Endodermal cell (in vitro differentiated cells): ENCODE measurements at regions not wholly inside any gene's neighbourhood (a gene's known extent, or its start where the extent isn't known, plus 50 kb on each side); places are given as distances from the start of the nearest gene placed in this dataset.

Source experiments
- DNase-seq: peaks from one replicate; pipeline ENCODE4 v3.0.0-alpha.2; 2017
- H3K27ac ChIP-seq: 2 replicates; pipeline ENCODE4 v1.5.1; 2013; ENCODE audit warnings: mild to moderate bottlenecking, low read depth, low read length, moderate library complexity
- H3K27me3 ChIP-seq: 2 replicates; pipeline ENCODE4 v1.6.1; 2013; ENCODE audit warnings: mild to moderate bottlenecking, low read length, moderate library complexity; ENCODE audit not compliant: insufficient read depth, control insufficient read depth, poor library complexity, severe bottlenecking
- H3K36me3 ChIP-seq: 2 replicates; pipeline ENCODE4 v1.7.0; 2013; ENCODE audit warnings: mild to moderate bottlenecking, low read length, moderate library complexity; ENCODE audit not compliant: control insufficient read depth, insufficient read depth
- H3K4me1 ChIP-seq: one replicate; pipeline ENCODE4 v1.7.0; 2013; ENCODE audit warnings: low read length; ENCODE audit not compliant: control insufficient read depth, insufficient read depth
- H3K4me3 ChIP-seq: 2 replicates; pipeline ENCODE4 v1.5.1; 2013; ENCODE audit warnings: mild to moderate bottlenecking, low read length, moderate library complexity
- H3K9ac ChIP-seq: 2 replicates; pipeline ENCODE4 v1.6.1; 2013; ENCODE audit warnings: mild to moderate bottlenecking, low read length, moderate library complexity; ENCODE audit not compliant: poor library complexity, severe bottlenecking; ENCODE audit errors: extremely low read depth
- H3K9me3 ChIP-seq: 2 replicates; pipeline ENCODE4 v1.6.1; 2013; ENCODE audit warnings: mild to moderate bottlenecking, low read length, moderate library complexity; ENCODE audit not compliant: control insufficient read depth
- H3K27ac Mint-ChIP-seq: 2 replicates; pipeline ENCODE4 v1.8.0; 2020; ENCODE audit warnings: mixed read lengths
- H3K27me3 Mint-ChIP-seq: 2 replicates; pipeline ENCODE4 v1.8.0; 2021; ENCODE audit warnings: mild to moderate bottlenecking, mixed read lengths; ENCODE audit not compliant: insufficient read depth
- H3K36me3 Mint-ChIP-seq: 2 replicates; pipeline ENCODE4 v1.8.0; 2020; ENCODE audit warnings: low read depth, mixed read lengths
- H3K4me1 Mint-ChIP-seq: 2 replicates; pipeline ENCODE4 v1.8.0; 2020; ENCODE audit warnings: mixed read lengths
- H3K4me3 Mint-ChIP-seq: 2 replicates; pipeline ENCODE4 v1.8.0; 2020; ENCODE audit warnings: mild to moderate bottlenecking, moderate library complexity, mixed read lengths
- H3K9me3 Mint-ChIP-seq: 2 replicates; pipeline ENCODE4 v1.8.0; 2020; ENCODE audit warnings: mild to moderate bottlenecking, mixed read lengths
- CTCF ChIP-seq: fragments of 200-600 bp; sonication (generic); conservative IDR thresholded peaks from 2 replicates; pipeline ENCODE4 v1.5.0; 2021; ENCODE audit warnings: antibody characterized with exemption, mild to moderate bottlenecking
- WGBS, 2 experiments: methylation state at CpG; one replicate each; pipeline versions ENCODE4 v1.1.5 to v1.1.7; 2013; ENCODE audit warnings: missing lambda C conversion rate in 2 of 2, mixed read lengths in 1 of 2; ENCODE audit not compliant: insufficient coverage in 1 of 2, insufficient read length in 1 of 2; 5-methylcytosine and 5-hydroxymethylcytosine counted together

- Histone ChIP-seq H3K9me3 (no peaks in the 10 kb centered on the region), H3K4me1 (no peaks in the 10 kb centered on the region), H3K9ac (no peak overlapping the region), H3K4me3 (no peak overlapping the region), H3K36me3 (no peaks in the 10 kb centered on the region), H3K27me3 (no peaks in the 10 kb centered on the region), H3K27ac (no peak overlapping the region)
- no peaks in the 10 kb centered on the region for H3K36me3 Mint-ChIP-seq
- no peak for TF ChIP-seq CTCF
- H3K9me3 Mint-ChIP-seq, result no peaks in the 10 kb centered on the region
- no peak overlapping the region for H3K27ac Mint-ChIP-seq
- no peaks in the 10 kb centered on the region for H3K27me3 Mint-ChIP-seq
- H3K4me3 Mint-ChIP-seq, result no peak overlapping the region
- no peak for DNase-seq
- no peaks in the 10 kb centered on the region for H3K4me1 Mint-ChIP-seq
- no CpG with 5 or more reads among the region's 1 CpG for WGBS, 2 experiments
Observed at GRCh38 chr2:57728691-57729090, 317.9 kb upstream of the VRK2 start.

- Mint-ChIP-seq H3K36me3 (no peaks in the 10 kb centered on the region), H3K27me3 (no peaks in the 10 kb centered on the region), H3K4me1 (no peaks in the 10 kb centered on the region), H3K4me3 (no peak overlapping the region), H3K9me3 (no peaks in the 10 kb centered on the region), H3K27ac (no peak overlapping the region)
- H3K4me3 ChIP-seq, result no peak overlapping the region
- H3K9me3 ChIP-seq, result no peaks in the 10 kb centered on the region
- H3K36me3 ChIP-seq, result no peaks in the 10 kb centered on the region
- TF ChIP-seq CTCF, result no peak
- H3K4me1 ChIP-seq, result no peaks in the 10 kb centered on the region
- no peak overlapping the region for H3K9ac ChIP-seq
- H3K27ac ChIP-seq, result no peak overlapping the region
- DNase-seq, result no peak
- no peaks in the 10 kb centered on the region for H3K27me3 ChIP-seq
Observed at GRCh38 chr2:57733956-57734355, 312.6 kb upstream of the VRK2 start.

- H3K27me3 ChIP-seq, result no peaks in the 10 kb centered on the region
- H3K4me3 ChIP-seq, result no peak overlapping the region
- Mint-ChIP-seq H3K36me3 (no peaks in the 10 kb centered on the region), H3K27ac (no peak overlapping the region), H3K27me3 (no peaks in the 10 kb centered on the region), H3K9me3 (no peaks in the 10 kb centered on the region), H3K4me3 (no peak overlapping the region), H3K4me1 (no peaks in the 10 kb centered on the region)
- DNase-seq, result no peak
- H3K27ac ChIP-seq, result no peak overlapping the region
- WGBS, 2 experiments, result 94% methylated on average over 4 to 6 of the region's 6 CpGs
- H3K9me3 ChIP-seq, result no peaks in the 10 kb centered on the region
- H3K9ac ChIP-seq, result no peak overlapping the region
- no peaks in the 10 kb centered on the region for H3K36me3 ChIP-seq
- H3K4me1 ChIP-seq, result no peaks in the 10 kb centered on the region
- TF ChIP-seq CTCF, result no peak
Observed at GRCh38 chr2:57740891-57741290, 305.7 kb upstream of the VRK2 start.
